ENCODE measurements at regions not wholly inside any gene's neighbourhood (a gene's known extent, or its start where the extent isn't known, plus 50 kb on each side); places are given as distances from the start of the nearest gene placed in this dataset.

DNA sequence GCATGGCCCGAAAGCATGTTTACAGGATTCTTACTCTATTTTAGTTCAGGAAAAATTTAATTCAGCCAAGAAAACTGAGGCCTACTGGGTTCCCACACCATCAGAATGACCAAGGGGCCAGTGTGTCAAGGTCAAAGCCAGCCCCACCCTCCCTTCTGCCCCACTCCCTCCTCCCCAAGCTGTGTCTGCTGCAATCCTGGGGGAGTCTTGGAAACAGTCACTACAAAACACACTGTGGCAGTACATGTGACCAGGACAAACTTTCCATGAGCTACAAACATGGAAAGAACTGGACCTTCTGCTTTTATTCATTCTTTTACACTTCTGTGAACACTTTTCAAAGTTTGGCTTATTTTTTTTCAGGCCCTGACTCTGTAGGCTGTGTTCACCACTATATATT lies 1228.8 kb upstream of the TMEM132C start:
- no peak overlapping the region for H3K4me3 ChIP-seq (ENCODE audit: low read depth, low read length)
- no peak for DNase-seq
- TF ChIP-seq, protein P1, sequence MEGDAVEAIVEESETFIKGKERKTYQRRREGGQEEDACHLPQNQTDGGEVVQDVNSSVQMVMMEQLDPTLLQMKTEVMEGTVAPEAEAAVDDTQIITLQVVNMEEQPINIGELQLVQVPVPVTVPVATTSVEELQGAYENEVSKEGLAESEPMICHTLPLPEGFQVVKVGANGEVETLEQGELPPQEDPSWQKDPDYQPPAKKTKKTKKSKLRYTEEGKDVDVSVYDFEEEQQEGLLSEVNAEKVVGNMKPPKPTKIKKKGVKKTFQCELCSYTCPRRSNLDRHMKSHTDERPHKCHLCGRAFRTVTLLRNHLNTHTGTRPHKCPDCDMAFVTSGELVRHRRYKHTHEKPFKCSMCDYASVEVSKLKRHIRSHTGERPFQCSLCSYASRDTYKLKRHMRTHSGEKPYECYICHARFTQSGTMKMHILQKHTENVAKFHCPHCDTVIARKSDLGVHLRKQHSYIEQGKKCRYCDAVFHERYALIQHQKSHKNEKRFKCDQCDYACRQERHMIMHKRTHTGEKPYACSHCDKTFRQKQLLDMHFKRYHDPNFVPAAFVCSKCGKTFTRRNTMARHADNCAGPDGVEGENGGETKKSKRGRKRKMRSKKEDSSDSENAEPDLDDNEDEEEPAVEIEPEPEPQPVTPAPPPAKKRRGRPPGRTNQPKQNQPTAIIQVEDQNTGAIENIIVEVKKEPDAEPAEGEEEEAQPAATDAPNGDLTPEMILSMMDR (IDR thresholded peaks at IDR 0.05; ENCODE audit: low read depth, low read length, missing control alignments): no peak
- H3K27me3 ChIP-seq (replicated peaks): no peaks in the 10 kb centered on the region
- H3K36me3 ChIP-seq (replicated peaks): no peaks in the 10 kb centered on the region
- in situ Hi-C loops (cut with HindIII; ENCODE audit: low pct_ligation_motif_present, low sequenced_read_pairs): no loop called here
- no peak overlapping the region for H3K27ac ChIP-seq

DNA sequence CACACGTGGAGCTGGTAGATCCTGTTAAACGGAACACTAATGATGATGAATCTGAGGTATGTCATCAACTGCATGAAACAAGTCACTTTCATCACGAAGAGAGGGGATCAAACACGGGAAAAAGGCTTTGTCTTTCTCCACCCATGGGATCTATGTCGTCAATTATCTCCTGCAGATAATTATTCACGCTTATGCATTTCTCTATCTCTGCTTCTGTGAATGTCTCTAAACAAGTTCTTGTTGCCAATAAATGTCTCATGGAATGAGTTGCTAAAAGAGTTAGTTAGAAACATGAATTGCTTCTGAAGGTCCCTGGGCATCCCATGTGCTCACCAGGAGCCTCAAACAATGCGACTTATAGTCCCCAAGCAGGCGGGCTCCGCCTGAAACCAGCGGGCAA lies 1228.2 kb upstream of the TMEM132C start:
- TF ChIP-seq, protein P1 (IDR thresholded peaks at IDR 0.05; ENCODE audit: low read depth, low read length, missing control alignments): no peak
- Histone ChIP-seq H3K27me3 (replicated peaks) (no peaks in the 10 kb centered on the region), H3K36me3 (replicated peaks) (no peaks in the 10 kb centered on the region), H3K4me3 (ENCODE audit: low read depth, low read length) (no peak overlapping the region), H3K27ac (no peak overlapping the region)
- DNase-seq: no peak
- in situ Hi-C loops (cut with HindIII; ENCODE audit: low pct_ligation_motif_present, low sequenced_read_pairs): no loop called here

DNA sequence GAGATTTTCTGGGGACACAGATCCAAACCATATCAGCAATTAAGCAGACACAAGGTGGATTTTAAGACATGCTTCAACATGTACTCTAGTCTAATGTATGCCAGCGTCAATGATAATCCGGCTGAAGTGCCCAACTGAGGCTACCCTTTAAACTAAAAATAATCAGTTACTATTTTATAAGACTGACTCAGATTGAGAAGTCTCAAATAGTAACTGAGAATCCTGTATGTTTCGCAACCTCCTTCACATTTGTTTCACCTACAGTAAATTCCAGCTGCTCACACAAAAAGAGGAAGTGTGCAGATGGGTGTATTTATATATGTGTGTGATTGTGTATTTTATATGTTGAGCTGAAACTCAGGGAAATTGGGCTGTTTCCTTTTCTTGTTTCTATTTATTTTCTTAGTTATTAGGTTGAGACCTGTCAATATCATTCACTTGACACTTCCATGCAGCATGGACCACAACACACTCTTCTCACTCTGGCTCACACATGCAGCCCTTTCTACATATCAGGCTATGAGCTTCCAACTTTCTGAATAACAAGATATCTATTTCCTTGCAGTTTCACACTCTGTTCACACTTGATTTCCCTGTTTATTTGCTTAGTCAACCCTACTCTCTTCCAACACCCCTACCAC lies 1224.9 kb upstream of the TMEM132C start:
- Histone ChIP-seq H3K27ac (no peak overlapping the region), H3K27me3 (replicated peaks) (no peaks in the 10 kb centered on the region), H3K36me3 (replicated peaks) (no peaks in the 10 kb centered on the region), H3K4me3 (ENCODE audit: low read depth, low read length) (no peak overlapping the region)
- TF ChIP-seq, protein P1 (IDR thresholded peaks at IDR 0.05; ENCODE audit: low read depth, low read length, missing control alignments): no peak
- no peak for DNase-seq
- in situ Hi-C loops (cut with HindIII; ENCODE audit: low pct_ligation_motif_present, low sequenced_read_pairs): no loop called here

DNA sequence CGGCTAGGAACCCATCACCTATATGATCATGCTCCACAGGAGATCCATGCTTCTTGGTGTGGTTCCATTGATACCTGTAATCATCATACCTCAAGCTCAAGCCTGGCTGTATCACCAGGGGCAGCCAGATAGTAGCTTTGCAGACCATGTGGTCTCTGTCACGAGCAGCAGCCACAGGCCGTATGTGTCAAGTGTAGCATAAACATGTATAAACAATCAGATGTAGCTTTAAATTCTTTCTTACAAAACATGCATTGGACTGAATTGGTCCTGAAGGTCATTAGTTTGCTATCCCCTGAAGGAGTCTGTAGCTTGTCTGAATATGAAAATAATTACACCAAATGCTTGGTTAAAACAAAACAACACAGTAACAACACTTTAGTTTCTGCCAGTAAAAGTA lies 1223.2 kb upstream of the TMEM132C start:
- Histone ChIP-seq H3K4me3 (ENCODE audit: low read depth, low read length) (no peak overlapping the region), H3K27me3 (replicated peaks) (no peaks in the 10 kb centered on the region), H3K36me3 (replicated peaks) (no peaks in the 10 kb centered on the region), H3K27ac (no peak overlapping the region)
- in situ Hi-C loops (cut with HindIII; ENCODE audit: low pct_ligation_motif_present, low sequenced_read_pairs): no loop called here
- TF ChIP-seq, protein P1 (IDR thresholded peaks at IDR 0.05; ENCODE audit: low read depth, low read length, missing control alignments): no peak
- no peak for DNase-seq

DNA sequence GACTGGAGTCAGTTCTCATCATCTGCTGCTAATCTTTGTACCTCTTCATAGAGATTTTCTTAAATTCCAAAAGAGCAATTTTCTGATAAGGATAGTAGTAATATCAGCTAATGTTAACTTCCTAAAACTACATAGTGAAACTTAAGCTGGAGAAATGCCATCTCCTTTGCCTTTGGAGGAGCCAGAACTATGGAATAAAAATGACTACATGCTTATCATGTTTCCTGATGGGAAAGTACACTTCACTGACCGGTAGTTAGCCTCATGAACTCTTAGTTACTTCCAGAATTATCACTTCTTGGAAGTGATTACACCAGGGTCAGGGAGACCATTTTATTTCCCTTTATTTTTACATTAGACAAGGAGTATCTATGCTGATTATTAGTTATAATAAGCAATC lies 1222.1 kb upstream of the TMEM132C start:
- Histone ChIP-seq H3K36me3 (replicated peaks) (no peaks in the 10 kb centered on the region), H3K4me3 (ENCODE audit: low read depth, low read length) (no peak overlapping the region), H3K27me3 (replicated peaks) (no peaks in the 10 kb centered on the region), H3K27ac (no peak overlapping the region)
- in situ Hi-C loops (cut with HindIII; ENCODE audit: low pct_ligation_motif_present, low sequenced_read_pairs): no loop called here
- TF ChIP-seq, protein P1 (IDR thresholded peaks at IDR 0.05; ENCODE audit: low read depth, low read length, missing control alignments): no peak
- no peak for DNase-seq

DNA sequence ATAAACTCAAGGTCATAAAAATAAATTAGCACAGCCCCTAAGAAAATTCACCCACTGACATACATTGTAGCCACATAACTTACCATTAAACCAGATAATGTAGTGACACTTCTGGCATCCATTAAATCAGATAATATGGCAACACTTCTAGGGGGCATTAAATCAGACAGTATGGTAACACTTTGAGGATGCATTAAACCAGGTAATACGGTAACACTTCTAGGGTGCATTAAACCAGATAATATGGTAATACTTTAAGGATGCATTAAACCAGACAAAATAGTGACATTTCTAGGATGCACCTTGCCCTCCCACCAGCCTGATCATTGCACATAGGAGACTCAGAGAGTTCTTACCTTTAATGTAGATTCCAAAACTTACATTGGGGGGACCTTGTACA lies 1220.5 kb upstream of the TMEM132C start:
- no peak for DNase-seq
- no peaks in the 10 kb centered on the region for H3K27me3 ChIP-seq (replicated peaks)
- in situ Hi-C loops (cut with HindIII; ENCODE audit: low pct_ligation_motif_present, low sequenced_read_pairs): no loop called here
- TF ChIP-seq, protein P1 (IDR thresholded peaks at IDR 0.05; ENCODE audit: low read depth, low read length, missing control alignments): no peak
- no peak overlapping the region for H3K4me3 ChIP-seq (ENCODE audit: low read depth, low read length)
- no peaks in the 10 kb centered on the region for H3K36me3 ChIP-seq (replicated peaks)
- H3K27ac ChIP-seq: no peak overlapping the region
